HCT116 (cell line): ENCODE measurements at regions not wholly inside any gene's neighbourhood (a gene's known extent, or its start where the extent isn't known, plus 50 kb on each side); places are given as distances from the start of the nearest gene placed in this dataset.

Source experiments
- JUND ChIP-seq: IDR thresholded peaks from 2 replicates; pipeline ENCODE4 v1.6.1; 2012
- RAD21 ChIP-seq: IDR thresholded peaks from 2 replicates; pipeline ENCODE4 v1.6.1; 2012; ENCODE audit warnings: low read depth, mild to moderate bottlenecking

GRCh38 chr5:101326766-101327165 lies 423.7 kb upstream of the ST8SIA4 start:
- no peak for TF ChIP-seq RAD21
- TF ChIP-seq JUND = no peak
